NCI-H2029 treated with DMSO at 0.1 percent for 48 hours (cell line): ENCODE measurements at regions not wholly inside any gene's neighbourhood (a gene's known extent, or its start where the extent isn't known, plus 50 kb on each side); places are given as distances from the start of the nearest gene placed in this dataset.

ENCODE experiments used
- DNase-seq: peaks from one replicate; lab custom pipeline; 2025; lab: John Stamatoyannopoulos, UW

DNA sequence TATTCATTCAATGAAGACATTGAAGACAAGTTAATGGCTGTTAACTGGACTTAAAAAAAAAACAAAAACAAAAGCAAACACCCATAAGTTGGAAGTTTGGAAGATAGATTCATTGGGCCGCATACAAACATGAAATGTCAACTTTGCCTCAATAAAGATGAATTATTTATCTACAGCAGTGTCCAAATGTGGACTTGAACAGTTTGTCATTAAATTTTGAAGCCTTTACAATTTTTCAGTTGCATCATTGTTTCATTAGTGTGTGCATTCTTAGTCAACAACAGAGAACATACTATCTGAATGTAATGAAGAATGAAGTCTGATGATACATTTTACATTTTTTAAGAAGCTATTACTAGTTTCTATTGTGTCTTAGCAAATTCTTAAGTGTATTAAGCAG lies 152.1 kb downstream of the SLIT2 start:
- DNase-seq, result no peak

DNA sequence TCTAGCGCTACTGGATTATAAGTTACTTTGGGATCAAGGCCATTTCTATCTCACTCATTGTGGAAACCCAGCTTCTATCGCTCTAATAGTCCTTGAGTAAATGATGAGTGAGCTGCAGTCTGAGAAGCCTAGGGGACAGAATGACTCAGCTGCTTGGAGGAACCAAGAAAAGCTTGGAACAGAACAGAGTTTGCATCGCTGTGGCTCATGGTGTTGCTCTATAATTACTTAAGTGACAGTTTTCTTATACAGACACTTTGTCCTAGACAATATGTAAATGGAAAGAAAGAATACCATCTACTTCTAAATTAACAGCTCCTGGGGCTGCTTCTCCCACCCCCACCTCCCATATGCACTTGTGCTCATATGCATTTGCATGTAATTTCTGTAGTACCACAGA lies 156.9 kb downstream of the SLIT2 start:
- DNase-seq, result no peak

DNA sequence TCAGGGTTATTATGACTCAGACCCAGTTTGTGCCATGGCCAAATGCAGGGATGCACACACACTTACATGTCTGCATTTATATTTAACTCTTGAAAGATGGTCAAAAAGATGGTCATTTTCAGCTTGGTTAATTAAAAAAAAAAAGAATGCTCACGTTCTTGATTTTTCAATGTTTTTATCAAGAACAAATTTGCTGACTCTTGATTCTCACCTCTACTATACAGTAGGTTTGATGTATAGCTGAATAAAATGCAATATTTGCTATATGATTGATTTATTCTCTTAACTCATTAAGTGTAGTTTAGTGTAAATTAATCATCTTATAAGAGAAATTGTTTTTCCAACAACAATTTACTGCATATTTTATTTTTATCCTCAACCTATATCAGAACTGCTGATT lies 160.4 kb downstream of the SLIT2 start:
- no peak for DNase-seq

DNA sequence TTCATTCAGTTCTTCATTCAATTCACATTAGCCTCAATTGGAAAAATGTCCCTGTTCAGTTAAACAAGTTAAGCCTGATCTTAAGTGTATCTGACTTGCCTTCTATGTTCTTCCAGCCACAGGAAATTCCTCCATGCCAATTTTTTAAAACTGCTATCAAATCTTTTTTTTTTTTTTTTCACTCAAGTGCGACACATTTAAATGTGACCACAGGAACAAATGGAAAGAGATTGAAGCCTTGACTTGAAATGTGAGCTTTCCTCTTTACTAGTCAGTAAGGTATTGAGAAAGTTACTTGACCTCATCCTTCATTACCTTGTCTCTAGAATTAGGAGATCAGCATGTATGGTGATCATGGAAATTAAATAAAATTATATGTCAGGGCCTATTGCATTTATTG lies 165.1 kb downstream of the SLIT2 start:
- DNase-seq, result no peak

DNA sequence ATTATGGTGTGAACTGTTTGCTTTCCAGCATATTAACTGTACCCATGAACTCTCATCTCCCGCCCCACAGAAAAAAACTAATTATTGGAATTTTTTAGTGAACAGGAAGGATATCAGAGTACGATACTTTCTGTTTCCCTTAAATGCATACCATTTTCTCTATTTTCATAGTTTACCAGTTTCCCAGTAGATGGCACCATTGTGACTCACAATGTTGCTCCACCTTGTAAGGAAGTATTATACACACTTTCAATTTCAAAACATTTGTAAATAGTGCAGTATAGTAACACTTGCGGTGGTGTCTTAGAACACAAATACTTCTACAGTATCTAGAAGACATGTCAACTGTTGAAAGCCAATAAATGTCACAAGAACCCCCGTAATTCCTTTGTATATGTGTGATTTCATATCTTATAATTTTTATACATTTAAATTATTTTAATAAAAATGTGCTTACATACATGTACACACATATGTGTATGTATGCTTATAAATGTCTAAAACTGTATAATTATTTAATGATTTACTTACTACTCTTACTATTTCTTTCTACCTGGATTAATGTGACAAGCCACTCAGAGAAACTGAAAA lies 167.3 kb downstream of the SLIT2 start:
- DNase-seq, result peak; percentile 29

DNA sequence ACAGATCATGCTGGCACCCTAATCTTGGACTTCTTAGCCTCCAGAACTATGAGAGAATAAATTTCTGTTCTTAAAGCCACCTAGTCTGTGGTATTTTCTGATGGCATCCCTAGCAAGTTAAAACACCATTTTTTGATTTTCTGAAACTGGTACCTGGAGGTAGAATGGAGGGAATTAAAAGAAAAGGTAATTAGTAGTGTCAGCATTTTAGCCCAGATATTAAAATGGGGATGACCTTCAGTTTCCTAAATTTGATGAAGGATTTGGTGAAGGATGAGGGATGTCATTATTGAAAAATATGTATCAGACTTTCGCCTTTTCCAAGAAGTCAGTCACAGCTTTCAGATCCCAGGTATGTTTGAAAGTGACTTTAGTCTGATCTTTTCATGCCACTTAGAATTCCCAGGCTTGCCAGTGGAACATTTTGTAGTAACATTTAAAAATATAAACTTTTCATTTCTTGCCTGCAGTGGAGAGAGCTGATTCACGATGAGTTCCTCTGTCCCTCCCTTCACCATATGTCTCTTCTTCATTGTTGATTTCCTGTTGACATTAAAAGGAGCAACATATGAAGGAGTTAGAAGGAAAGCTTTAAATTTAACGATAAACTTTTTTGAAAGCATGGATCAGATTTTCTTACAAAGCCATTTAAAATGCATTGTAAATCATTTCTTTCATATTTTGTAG lies 169.4 kb downstream of the SLIT2 start:
- DNase-seq, result no peak

DNA sequence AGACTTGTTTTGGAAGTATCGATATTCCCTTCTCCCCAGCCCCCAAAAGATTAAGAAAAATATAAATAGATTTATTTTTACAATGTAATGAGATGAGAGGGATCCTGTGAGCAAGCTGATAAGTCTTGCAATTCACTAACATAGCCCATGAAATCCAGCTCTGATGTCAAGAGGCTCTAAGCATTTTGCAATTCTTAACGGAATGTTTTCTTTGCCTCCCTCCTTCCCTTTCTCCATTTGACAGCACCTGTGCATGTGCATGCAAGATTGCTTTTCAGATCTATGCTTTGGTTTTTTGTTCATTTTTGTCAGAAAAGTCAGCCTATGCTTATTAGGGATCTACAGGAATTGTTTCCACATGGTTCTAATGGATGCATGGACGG lies 169.9 kb downstream of the SLIT2 start:
- DNase-seq, result no peak

DNA sequence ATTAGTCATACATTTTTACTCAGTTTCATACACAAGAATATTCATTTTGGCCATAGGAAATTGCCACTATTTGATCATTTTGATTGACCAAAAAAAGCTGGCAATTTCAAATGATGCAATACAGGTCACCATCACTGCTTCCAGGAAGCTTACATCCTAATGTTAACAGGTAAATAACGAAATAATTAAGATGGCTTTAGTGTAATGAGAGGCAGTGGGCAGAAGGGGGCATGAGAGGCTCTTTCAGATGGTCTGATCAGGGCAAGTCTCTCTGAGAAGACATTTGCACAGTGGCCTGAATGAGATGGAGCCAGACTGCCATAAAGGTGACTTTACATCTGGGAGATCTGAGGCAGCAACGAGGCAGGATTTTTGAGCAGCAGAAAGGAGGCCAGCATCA lies 170.7 kb downstream of the SLIT2 start:
- peak; percentile 69 for DNase-seq

DNA sequence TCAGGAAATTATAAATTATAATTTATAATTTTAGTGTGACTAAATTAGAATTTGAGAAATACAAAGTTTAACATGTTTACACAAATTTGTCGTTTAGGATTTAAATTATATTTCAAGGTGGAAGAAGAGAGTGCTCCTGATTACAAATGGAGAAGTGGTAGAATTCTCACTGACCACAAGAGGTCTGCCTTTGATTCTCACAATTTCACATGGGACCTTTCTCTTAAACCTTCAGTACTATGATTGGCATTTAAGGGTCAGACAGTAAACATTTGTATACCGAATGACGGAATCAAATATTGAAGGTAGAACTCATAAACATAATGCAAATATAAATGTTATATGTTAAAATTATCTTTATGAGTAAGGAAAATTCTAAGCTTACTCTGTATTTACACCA lies 171.7 kb downstream of the SLIT2 start:
- DNase-seq, result no peak

DNA sequence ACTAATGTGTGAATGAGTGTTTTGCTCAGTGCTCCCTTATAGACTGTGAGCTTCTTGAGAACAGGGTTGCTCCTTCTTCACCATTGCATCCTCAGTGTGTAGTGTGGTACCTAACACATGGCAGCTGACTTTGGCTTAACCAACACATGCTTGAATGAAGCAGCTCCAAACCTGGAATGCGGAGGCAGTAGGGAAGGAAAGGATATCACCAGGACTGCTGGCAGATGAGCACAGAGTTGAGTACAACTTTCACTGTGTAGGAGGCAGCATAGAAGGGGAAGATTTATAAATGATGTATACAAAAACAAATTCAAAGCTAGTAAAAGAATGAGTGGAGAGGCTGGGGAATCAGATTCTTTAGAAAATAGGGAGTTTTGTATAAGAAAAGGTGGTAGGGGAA lies 174.3 kb downstream of the SLIT2 start:
- DNase-seq, result no peak

DNA sequence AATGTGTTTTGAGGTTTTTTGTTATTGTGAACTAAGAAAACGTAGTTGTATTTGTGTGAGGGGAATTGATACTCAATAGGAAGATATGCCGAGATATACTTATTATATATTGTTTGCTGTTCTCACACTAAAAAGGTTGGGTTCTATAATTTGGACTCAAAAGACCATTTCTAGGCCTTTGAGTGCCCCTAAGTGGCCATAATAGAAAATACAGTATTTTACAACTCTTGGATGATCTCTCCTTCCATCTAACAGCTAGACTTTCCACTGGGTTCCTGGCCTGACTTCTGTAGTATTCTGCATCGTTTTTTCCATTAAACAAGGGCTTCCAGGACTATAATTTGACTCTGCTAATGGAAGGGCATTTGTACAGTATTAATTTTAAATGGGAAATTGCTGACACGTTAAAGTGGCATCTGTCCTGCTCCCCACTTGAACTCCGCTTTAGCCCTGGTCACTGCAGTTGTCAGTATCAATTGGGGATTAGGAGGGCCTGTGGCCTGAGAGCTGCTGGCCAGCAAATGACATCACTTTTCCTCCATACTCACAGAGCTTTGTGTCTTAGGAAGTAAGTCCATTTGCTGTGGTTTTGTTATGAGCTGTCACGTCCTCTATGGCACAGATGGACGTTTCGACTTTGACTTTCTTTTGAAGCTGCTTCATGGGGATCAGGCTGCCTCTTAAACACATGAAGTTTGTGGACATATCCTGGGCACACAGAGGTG lies 176.9 kb downstream of the SLIT2 start:
- no peak for DNase-seq

DNA sequence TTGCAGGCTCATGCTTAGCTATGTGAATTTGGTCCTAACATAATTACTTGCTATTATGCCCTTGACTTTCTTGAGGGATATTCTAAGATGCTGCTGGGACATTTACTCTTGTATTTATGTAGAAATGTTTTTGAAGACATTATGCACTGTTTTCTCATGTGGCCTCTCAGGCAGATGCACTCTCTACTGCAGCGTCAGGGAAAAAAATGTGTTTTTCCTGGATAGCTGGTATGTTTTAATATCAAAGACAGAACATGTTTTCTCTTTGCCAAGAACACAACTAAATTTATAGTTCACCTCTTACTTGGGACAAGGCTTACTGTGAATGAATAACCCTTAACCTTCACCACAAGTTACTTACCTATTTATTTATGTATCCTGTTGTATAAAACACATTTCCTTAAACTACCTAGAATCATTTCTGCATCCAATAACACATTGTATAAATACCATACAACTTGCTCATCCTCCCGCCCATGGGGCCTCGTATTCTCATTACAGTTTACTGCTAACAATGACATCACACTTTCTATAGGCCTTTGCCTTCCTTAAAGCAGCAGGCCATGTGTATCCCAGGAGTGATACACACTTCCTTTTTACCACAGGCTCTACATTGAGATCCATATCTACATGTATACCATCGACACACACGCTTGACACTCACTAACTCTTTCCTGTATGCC lies 178.7 kb downstream of the SLIT2 start:
- no peak for DNase-seq

DNA sequence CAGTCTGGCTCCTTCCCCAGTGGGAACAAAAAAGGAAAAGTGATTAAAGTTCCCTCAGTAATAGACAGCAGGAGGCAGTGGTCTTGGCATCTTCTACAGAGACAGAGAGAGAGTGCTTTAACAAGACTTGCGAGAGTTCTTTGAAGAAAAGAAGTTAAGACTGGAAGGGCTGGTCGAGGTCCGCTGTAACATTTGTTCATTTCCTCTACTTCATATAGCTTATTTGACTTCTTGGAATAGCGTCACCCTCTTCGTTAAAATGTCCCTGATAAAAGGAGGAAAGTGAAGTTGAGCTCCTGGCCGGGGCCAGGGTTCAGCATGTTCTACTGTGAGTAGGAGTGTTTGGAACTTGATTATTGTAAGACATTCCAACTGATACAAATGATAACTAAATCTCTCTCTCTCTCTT lies 179.8 kb downstream of the SLIT2 start:
- no peak for DNase-seq

DNA sequence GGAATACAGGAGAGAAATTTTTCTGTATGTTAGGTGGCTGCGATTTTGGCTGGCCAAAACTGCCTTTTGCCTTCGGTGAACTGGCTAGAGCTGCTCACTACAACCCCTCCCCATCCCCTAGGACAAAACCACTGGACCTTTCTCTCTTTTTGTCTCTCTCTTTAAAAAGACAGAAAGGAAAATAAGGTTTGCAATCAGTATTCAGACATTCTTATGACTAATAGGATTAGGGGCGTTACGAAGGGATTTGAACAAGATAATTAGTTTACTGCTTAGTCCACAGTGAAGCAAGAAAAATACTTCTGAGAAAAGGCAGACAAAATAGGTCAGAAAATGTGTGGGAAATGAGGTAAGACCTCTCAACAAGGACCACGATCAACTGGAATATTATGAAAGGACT lies 180.4 kb downstream of the SLIT2 start:
- no peak for DNase-seq

DNA sequence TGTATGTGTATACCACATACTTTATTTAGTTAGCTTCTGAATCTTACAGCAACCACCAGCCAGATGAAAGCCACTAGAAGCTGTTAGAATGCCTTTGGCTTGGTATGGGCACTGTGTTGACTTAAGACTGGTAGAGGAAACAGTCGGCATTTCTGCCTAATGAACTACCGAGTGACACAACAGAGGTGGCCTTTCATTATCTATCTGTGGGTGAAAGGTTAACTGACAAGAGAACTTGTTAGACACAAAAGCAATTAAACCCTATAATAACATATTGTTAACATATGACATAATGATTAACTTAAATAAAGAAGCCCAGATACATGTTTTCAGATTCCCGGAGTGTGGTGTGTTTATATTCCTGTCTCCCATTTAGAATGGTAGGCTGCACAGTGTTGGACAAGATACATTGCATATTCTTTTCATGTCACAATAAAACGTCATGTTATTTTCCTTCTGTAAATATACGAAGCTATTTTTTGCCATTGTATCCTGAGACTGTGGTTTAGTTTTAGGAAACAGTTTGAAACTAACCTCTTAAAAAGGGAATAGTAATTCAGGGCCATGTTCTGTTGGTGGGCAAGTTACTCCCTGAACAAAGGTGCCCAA lies 181.5 kb downstream of the SLIT2 start:
- DNase-seq, result no peak

DNA sequence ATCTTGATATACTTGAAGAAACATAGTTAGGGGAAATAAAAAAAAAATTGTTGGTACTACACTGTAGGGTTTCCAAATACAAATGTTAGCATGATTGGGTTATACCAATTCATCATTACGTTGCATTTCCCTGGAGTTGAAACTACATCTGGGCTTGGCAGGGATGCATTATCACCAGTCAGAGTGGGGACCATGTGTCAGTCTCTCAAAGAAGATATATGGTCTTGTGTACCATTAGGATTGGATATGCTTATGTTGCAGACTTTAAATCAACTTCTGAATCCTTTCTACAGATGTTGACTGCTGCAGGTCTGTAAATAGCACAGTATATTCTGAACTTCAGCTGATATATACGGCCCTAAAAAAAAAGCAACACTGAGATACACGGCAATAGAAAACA lies 188.5 kb downstream of the SLIT2 start:
- DNase-seq, result no peak

DNA sequence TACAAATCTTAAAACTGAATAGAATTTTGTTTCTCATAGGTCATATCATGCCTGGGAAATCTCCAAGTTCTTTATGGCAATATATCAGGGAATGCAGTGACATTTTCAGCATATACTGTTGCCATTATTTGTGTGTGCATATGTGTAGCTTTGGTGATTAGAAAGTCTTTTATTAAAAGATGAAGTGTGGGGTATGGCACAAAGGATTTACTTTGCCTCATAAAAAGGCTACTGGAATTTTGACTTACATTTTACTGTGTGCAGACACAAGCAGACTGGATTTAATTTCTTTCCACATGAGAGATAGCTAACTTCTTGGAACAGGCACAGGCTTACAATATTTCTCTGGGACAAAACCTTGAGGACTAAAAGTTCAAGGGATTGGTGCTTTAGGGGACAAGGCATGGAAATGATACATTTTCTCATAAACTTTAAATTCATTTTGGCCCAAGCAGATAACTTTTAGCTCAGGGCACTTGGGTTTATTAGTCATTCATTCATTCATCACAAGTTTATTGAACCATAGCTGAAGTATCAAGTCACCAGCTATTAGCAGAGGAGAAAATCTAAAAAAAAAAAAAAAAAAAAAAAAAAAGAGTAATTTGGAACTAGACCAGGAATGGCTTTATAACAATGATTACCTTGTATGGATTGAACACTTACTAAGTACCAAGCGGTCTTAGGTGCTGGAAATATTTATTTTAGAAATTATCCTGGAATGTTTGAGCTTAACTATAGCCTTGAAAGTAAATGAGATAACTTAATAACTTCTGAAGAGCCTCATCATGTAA lies 191.5 kb downstream of the SLIT2 start:
- no peak for DNase-seq

DNA sequence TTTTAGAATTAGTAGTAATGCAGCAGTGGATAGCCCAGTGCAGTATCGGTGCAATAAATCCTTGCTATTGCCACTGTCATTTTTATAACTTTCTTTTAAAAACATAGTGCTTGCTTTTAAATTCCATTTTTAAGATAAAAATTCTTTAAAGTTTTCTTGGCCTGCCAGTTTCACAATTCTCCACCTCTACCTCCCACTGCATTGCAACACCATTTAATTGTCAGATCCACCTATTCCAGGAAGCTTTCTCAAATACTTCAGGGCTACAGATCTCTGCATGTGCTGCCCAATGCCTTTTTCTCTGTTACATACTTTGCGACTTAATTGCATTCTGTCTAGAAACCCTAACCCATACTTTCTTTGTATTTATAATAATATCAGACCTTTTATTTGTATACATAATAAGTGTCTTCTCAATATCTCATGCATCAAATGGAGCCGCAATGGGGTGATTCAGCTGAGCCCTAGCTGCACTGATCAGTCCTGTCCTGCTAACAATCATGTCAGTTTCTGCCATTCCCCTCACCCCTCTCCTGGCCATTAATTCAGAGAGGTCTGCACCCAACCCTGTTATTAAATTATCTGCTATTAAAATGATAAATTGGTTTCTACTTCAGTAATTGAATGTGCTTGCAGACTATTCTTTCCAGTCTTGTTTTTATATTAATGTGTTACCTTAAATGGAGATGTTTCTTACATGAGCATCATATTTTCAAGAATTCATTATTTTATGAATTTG lies 193.1 kb downstream of the SLIT2 start:
- DNase-seq, result no peak

DNA sequence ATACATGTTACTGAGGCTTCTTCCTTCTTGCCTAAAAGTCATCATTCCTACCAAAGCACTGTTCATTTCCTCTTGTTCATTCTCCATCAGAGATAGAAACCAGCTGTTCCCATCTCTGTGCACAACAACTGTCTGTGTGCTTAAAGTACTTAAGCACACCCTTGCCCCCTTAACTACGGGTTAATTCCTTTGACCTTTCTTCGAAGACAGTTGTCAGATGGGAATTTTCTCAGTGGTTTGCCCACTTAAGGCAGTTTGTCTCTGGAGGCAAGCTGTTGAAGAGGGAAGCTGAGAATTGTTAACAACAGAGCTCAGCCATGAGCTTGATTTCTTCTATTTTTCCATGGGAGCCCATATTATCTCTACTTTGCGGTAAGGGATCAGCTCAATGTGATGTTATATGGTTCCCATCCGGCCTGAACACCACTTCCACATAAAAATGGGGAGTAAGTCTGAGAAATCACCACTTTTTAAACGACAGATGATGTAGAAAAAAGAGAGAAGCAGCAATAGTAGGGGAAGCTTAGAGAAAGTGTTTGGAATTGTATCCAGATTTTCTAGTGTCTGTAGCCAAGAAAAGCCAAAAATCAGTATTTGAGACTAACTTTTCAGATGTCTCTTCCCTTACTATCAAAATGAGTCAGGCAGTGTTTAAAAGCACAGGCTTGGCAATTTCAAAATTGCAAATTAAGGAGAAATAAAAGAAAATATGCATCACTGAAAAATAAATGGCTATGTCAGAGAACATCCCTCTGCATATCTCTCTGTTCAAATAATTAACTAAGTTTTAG lies 194.4 kb downstream of the SLIT2 start:
- no peak for DNase-seq

DNA sequence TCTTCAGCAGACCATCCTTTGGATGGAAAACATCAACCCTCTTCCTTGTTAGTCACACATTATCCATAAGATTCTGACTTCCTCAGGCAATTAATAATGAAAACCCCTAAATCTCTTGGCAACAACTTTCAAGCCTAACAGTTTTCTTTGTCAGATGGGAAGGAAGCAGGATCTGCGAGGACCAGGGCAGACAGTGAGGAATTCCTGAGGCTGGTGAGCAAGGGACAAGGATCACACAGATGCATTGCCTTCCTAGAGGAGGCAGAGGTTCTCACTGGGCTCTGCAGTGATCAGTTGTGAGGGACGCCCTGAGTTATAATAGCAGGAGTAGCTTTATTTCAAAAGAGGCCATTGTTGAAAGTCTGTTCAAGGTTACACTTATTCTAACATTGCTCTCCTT lies 195.4 kb downstream of the SLIT2 start:
- DNase-seq, result no peak
